ENCODE measurements at regions not wholly inside any gene's neighbourhood (a gene's known extent, or its start where the extent isn't known, plus 50 kb on each side); places are given as distances from the start of the nearest gene placed in this dataset.

DNA sequence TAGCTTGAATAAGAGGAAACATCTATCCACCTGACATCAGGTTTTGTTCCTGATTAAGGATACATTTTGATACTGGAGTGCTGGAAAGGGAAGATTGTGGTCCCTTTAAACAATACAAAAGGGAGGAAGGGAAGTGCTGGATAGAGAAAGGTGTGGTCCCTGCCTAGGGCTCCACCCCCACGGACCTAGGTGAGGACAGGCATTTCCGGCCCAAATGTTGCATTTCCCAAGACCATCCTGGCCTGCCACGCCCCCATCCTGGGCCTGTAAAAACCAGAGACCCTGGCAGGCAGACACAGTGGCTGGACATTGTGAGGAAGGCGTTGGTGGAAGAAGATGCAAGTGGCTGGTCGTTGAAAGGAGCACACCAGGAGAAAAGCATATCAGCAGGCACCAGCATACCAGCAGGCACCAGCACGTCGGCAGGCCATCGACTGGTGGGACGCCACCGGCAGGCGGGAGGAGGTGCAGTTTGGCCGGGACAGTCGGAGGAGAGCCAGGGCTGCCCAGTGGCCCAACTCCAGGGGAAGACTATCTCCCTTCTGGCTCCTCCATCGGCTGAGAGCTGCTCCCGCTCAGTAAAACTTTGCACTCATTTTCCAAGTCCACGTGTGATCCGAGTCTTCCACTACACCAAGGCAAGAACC is 53.2 kb upstream of the AMN1 start:
- DNase-seq (ENCODE audit: low spot score) = no peak

DNA sequence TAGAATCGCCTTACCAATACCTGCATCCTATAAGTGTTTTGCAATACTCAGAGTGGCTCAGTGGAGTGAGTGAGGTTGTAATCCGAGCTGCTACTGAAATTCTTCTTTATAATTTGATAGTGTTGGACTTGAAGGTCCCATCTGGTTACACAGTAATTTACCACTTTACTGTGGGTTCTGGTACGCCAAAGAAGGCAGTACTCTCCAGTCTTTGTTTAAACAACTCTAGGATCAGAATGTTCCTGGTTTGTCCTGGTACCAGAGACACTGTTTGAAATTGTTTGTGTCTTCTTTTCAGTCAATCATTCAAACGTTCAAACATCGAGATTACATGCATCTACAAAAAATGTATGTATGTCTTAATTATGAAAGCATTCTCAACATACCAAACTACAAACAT is 51.3 kb upstream of the AMN1 start:
- DNase-seq (ENCODE audit: low spot score) = no peak

DNA sequence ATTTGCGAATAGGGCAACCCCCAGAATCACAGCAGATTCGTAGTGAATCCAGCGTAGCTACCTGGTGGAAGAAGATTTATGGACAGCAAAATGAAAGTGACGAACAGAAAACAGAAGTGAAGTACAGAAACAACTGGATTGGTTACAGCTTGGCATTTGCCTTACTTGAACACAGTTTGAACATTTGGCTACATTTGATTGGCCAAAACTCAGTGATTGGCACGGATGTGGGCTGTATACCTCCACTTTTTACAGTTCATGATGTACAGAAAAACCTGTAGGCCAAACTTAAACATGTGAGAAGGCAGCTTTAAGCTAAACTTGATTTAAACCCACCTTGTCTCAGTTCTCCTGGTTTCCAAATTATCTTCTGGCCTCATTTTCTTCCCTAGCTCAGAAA is 49.9 kb upstream of the AMN1 start:
- DNase-seq (ENCODE audit: low spot score) = no peak

Data from D341Med (cell line).